Suprapubic skin (tissue), 3 donors: ENCODE measurements at regions not wholly inside any gene's neighbourhood (a gene's known extent, or its start where the extent isn't known, plus 50 kb on each side); places are given as distances from the start of the nearest gene placed in this dataset.

Experiments used
- POLR2A ChIP-seq, 2 donors: fragments of 450-650 bp; IDR thresholded peaks; one replicate each; pipeline ENCODE4 v1.6.1; 2017; ENCODE audit warnings: antibody characterized with exemption in 2 of 2, mild to moderate bottlenecking in 2 of 2, moderate library complexity in 2 of 2
- TF ChIP-seq, protein P1 (sequence below), 2 donors: fragments of 200-600 bp in 1 of 2; fragments of 450-650 bp in 1 of 2; sonication (generic) in 1 of 2; IDR thresholded peaks; one replicate each; pipeline ENCODE4 v1.5.1; 2016 to 2019; ENCODE audit warnings: antibody characterized with exemption in 2 of 2, mild to moderate bottlenecking in 1 of 2, moderate library complexity in 1 of 2

DNA sequence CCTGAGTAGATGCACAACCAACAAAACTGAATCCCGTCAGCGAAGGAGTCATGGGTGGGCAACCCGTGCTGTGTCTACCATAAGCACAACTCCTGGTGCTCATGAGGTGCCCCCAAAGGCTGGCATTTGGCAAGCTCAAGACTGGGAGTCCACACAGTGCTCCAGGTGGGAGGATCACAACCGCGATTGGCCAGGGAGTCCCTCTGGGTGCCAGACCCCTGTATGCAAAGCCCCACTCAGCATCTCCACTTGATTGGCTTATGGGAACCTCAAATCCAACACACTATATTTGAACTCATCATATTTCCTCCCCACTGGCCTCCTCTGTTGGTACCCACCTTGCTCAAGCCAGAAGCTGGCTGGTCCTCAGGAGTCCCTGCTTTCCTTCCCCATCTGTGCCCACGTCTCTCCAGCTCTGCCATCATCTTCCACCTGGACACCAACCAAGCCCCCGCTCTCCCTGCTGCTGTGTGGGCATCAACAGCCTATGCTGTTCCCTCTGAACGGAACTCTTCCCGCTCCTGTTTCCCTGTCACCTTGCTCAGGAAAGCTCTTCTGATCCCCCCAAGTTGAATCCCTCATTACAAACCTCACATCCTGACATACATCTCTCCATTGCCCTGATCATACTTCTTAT, 142.3 kb upstream of the PTPN1 start:
- no peak for TF ChIP-seq POLR2A (IDR thresholded peaks at IDR 0.05)
- TF ChIP-seq, protein P1, sequence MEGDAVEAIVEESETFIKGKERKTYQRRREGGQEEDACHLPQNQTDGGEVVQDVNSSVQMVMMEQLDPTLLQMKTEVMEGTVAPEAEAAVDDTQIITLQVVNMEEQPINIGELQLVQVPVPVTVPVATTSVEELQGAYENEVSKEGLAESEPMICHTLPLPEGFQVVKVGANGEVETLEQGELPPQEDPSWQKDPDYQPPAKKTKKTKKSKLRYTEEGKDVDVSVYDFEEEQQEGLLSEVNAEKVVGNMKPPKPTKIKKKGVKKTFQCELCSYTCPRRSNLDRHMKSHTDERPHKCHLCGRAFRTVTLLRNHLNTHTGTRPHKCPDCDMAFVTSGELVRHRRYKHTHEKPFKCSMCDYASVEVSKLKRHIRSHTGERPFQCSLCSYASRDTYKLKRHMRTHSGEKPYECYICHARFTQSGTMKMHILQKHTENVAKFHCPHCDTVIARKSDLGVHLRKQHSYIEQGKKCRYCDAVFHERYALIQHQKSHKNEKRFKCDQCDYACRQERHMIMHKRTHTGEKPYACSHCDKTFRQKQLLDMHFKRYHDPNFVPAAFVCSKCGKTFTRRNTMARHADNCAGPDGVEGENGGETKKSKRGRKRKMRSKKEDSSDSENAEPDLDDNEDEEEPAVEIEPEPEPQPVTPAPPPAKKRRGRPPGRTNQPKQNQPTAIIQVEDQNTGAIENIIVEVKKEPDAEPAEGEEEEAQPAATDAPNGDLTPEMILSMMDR (IDR thresholded peaks at IDR 0.05): no peak
